ENCODE measurements at regions not wholly inside any gene's neighbourhood (a gene's known extent, or its start where the extent isn't known, plus 50 kb on each side); places are given as distances from the start of the nearest gene placed in this dataset.
"Not testable (repeated sequence)": the region's sequence is repeated elsewhere in the genome, so short reads cannot be mapped to it uniquely, and the experiment has no call there.

DNA sequence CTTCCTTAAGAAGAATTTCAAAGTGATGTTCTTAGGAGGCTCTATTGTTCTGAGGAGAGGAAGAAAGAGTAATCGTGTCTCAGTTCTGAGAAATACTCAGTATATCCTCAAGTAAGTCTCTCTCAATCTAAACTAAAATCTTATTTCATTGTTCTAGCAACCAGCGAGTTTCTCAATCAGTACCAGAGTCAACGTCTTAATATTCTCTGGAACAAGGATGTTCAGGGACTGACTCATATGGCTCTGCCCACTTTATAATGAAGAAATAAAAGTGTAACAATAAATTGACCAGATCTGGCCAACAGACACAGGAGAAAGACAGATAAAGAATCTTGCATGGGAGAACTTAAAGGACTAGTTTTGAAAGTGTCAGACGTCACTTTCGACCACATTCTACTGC lies 469.8 kb upstream of the FLRT2 start:
- Mint-ChIP-seq H3K27me3 (no peaks in the 10 kb centered on the region), H3K4me3 (no peak overlapping the region), H3K36me3 (no peaks in the 10 kb centered on the region), H3K27ac (no peak overlapping the region), H3K4me1 (no peaks in the 10 kb centered on the region), H3K9me3 (peaks cover 0 to 25% (median 8%) of the 10 kb centered on the region in 11 donors)
- no peaks in the 10 kb centered on the region for H3K27me3 ChIP-seq (ENCODE audit: control insufficient read depth in 2 of 2, insufficient read depth in 2 of 2, low read length in 2 of 2)
- CTCF ChIA-PET, result no interaction called here
- H3K9me3 ChIP-seq (ENCODE audit: control insufficient read depth in 2 of 3, low read length in 3 of 3), result no peaks in the 10 kb centered on the region
- DNase-seq (no peak), ATAC-seq (no peak)
- no peak overlapping the region for H3K4me3 ChIP-seq (ENCODE audit: low read length)
- POLR2A ChIA-PET, result no interaction called here
- no peak overlapping the region for H3K27ac ChIP-seq (ENCODE audit: low read depth, low read length)
- no peaks in the 10 kb centered on the region for H3K4me1 ChIP-seq (ENCODE audit: control insufficient read depth in 2 of 2, insufficient read depth in 2 of 2, low read length in 2 of 2)
- intact Hi-C loops (cut with micrococcal nuclease), result no loop called here
- H3K36me3 ChIP-seq (ENCODE audit: control insufficient read depth in 2 of 3, insufficient read depth in 3 of 3, low read length in 3 of 3), result no peaks in the 10 kb centered on the region

DNA sequence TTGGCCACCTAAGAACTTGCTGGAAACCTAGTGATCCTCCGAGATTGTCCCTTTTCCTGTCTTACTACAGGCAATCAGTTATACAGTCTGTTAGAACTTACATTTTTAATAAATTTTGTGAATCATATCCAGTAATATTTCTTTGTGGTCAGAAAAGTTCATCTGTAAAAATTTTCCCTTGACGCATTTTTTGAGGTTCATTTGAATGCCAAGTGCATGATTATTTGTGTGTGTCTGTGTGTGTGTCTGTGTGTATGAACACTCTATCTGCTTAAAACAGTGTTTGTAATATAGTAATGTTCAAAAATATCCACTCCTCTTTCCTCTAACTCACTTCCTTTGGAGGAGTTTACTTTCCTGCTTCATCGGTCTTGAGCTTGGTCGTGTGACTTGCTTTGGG lies 468.7 kb upstream of the FLRT2 start:
- H3K4me1 ChIP-seq (ENCODE audit: control insufficient read depth in 2 of 2, insufficient read depth in 2 of 2, low read length in 2 of 2), result no peaks in the 10 kb centered on the region
- H3K27me3 ChIP-seq (ENCODE audit: control insufficient read depth in 2 of 2, insufficient read depth in 2 of 2, low read length in 2 of 2), result no peaks in the 10 kb centered on the region
- Mint-ChIP-seq H3K27me3 (no peaks in the 10 kb centered on the region), H3K4me3 (no peak overlapping the region), H3K4me1 (no peaks in the 10 kb centered on the region), H3K36me3 (no peaks in the 10 kb centered on the region), H3K9me3 (peaks cover 0 to 19% (median 3%) of the 10 kb centered on the region in 11 donors), H3K27ac (no peak overlapping the region)
- ATAC-seq, result no peak
- H3K27ac ChIP-seq (ENCODE audit: low read depth, low read length), result no peak overlapping the region
- ChIA-PET POLR2A (interaction anchor here (0.6 kb wide), 1 partner anchor 700 kb away, joined by 4 read pairs; no protein-coding TSS in a partner anchor), CTCF (no interaction called here)
- H3K4me3 ChIP-seq (ENCODE audit: low read length), result no peak overlapping the region
- H3K9me3 ChIP-seq (ENCODE audit: control insufficient read depth in 2 of 3, low read length in 3 of 3), result no peaks in the 10 kb centered on the region
- H3K36me3 ChIP-seq (ENCODE audit: control insufficient read depth in 2 of 3, insufficient read depth in 3 of 3, low read length in 3 of 3), result no peaks in the 10 kb centered on the region
- no peak for DNase-seq
- intact Hi-C loops (cut with micrococcal nuclease), result no loop called here

DNA sequence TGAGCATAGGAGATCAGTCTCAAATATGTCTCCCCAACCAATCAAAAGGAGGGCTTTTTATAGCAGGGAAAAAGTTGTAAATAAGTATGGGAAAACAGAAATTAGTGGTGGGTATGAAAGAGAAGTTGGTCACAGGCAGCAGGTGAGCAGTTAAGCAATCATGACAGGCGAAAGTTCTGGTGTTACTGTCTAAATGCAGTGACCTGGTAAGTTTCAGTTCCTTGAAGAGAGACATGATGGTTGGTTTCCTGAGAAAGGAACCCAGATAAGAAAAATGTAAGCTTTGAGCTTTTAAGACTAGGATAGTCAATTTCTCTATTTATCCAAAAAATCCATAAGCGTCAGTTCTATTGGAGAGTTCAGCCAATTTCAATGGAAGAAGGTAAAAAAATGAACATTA lies 466.2 kb upstream of the FLRT2 start:
- ATAC-seq (no peak), DNase-seq (no peak)
- H3K9me3 Mint-ChIP-seq, result peaks cover 0 to 24% (median 3%) of the 10 kb centered on the region in 11 donors
- no peaks in the 10 kb centered on the region for H3K4me1 Mint-ChIP-seq
- Histone ChIP-seq H3K9me3 (ENCODE audit: control insufficient read depth in 2 of 3, low read length in 3 of 3) (no peaks in the 10 kb centered on the region), H3K27me3 (ENCODE audit: control insufficient read depth in 2 of 2, insufficient read depth in 2 of 2, low read length in 2 of 2) (no peaks in the 10 kb centered on the region), H3K4me3 (ENCODE audit: low read length) (no peak overlapping the region), H3K4me1 (ENCODE audit: control insufficient read depth in 2 of 2, insufficient read depth in 2 of 2, low read length in 2 of 2) (no peaks in the 10 kb centered on the region), H3K27ac (ENCODE audit: low read depth, low read length) (no peak overlapping the region), H3K36me3 (ENCODE audit: control insufficient read depth in 2 of 3, insufficient read depth in 3 of 3, low read length in 3 of 3) (no peaks in the 10 kb centered on the region)
- intact Hi-C loops (cut with micrococcal nuclease), result no loop called here
- POLR2A ChIA-PET, result no interaction called here
- CTCF ChIA-PET, result no interaction called here
- no peak overlapping the region for H3K27ac Mint-ChIP-seq
- H3K4me3 Mint-ChIP-seq, result no peak overlapping the region
- no peaks in the 10 kb centered on the region for H3K27me3 Mint-ChIP-seq
- no peaks in the 10 kb centered on the region for H3K36me3 Mint-ChIP-seq

DNA sequence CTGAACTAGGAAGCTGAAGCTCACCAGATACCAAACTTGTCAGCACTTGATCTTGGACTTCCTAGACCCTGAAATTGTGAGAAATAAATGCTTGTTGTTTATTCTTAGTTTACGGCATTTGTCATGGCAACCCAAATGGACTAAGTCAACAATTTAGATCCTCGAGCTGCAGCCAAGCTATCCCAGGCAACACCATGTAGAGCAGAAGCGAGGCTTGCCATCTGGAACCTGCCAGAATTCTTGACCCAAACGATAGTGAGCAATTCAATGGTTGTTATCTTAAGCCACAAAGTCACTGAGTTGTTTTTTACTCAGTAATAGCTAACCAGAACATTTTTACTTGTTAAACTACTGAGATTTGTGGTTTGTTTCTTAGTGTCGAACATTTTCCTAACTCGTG lies 458.5 kb upstream of the FLRT2 start:
- POLR2A ChIA-PET, result no interaction called here
- intact Hi-C loops (cut with micrococcal nuclease), result no loop called here
- H3K27me3 Mint-ChIP-seq, result no peaks in the 10 kb centered on the region
- peaks cover 0 to 4% (median 0%) of the 10 kb centered on the region in 5 donors for H3K36me3 Mint-ChIP-seq
- CTCF ChIA-PET, result no interaction called here
- H3K9me3 Mint-ChIP-seq, result peaks cover 0 to 9% (median 5%) of the 10 kb centered on the region in 11 donors
- H3K27ac ChIP-seq (ENCODE audit: low read depth, low read length), result no peak overlapping the region
- no peak for ATAC-seq
- no peak overlapping the region for H3K4me3 ChIP-seq (ENCODE audit: low read length)
- H3K4me1 ChIP-seq (ENCODE audit: control insufficient read depth in 2 of 2, insufficient read depth in 2 of 2, low read length in 2 of 2), result no peaks in the 10 kb centered on the region
- H3K4me3 Mint-ChIP-seq, result no peak overlapping the region
- H3K27me3 ChIP-seq (ENCODE audit: control insufficient read depth in 2 of 2, insufficient read depth in 2 of 2, low read length in 2 of 2), result no peaks in the 10 kb centered on the region
- H3K36me3 ChIP-seq (ENCODE audit: control insufficient read depth in 2 of 3, insufficient read depth in 3 of 3, low read length in 3 of 3), result no peaks in the 10 kb centered on the region
- no peak for DNase-seq
- H3K27ac Mint-ChIP-seq, result no peak overlapping the region
- H3K9me3 ChIP-seq (ENCODE audit: control insufficient read depth in 2 of 3, low read length in 3 of 3), result no peaks in the 10 kb centered on the region
- H3K4me1 Mint-ChIP-seq, result no peaks in the 10 kb centered on the region

DNA sequence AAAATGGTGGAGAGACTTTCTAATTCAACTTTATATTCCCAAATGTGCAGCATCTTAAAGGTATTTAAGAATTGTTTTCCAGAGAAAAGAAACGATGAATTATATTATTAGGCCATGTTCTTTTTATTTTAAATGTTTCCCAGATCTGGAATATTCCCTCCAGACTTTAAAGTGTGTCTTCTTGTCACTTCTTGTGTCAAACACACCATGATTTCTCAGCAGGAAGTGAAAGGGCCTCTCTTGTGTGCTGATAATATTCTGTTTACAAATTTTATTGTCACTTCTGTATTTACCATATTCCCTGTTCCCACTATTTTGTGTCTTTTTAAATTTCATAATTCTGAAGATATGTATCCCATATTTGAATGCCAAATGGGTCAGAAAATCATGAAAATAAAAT lies 455.0 kb upstream of the FLRT2 start:
- Mint-ChIP-seq H3K36me3 (peaks cover 0 to 4% (median 0%) of the 10 kb centered on the region in 5 donors), H3K27me3 (no peaks in the 10 kb centered on the region), H3K9me3 (peaks cover 0 to 8% (median 5%) of the 10 kb centered on the region in 11 donors), H3K27ac (no peak overlapping the region), H3K4me3 (no peak overlapping the region), H3K4me1 (no peaks in the 10 kb centered on the region)
- Histone ChIP-seq H3K4me3 (ENCODE audit: low read length) (no peak overlapping the region), H3K27me3 (ENCODE audit: control insufficient read depth in 2 of 2, insufficient read depth in 2 of 2, low read length in 2 of 2) (no peaks in the 10 kb centered on the region), H3K27ac (ENCODE audit: low read depth, low read length) (no peak overlapping the region), H3K4me1 (ENCODE audit: control insufficient read depth in 2 of 2, insufficient read depth in 2 of 2, low read length in 2 of 2) (no peaks in the 10 kb centered on the region), H3K9me3 (ENCODE audit: control insufficient read depth in 2 of 3, low read length in 3 of 3) (no peaks in the 10 kb centered on the region), H3K36me3 (ENCODE audit: control insufficient read depth in 2 of 3, insufficient read depth in 3 of 3, low read length in 3 of 3) (no peaks in the 10 kb centered on the region)
- ChIA-PET CTCF (no interaction called here), POLR2A (no interaction called here)
- DNase-seq (no peak), ATAC-seq (no peak)
- intact Hi-C loops (cut with micrococcal nuclease), result no loop called here

DNA sequence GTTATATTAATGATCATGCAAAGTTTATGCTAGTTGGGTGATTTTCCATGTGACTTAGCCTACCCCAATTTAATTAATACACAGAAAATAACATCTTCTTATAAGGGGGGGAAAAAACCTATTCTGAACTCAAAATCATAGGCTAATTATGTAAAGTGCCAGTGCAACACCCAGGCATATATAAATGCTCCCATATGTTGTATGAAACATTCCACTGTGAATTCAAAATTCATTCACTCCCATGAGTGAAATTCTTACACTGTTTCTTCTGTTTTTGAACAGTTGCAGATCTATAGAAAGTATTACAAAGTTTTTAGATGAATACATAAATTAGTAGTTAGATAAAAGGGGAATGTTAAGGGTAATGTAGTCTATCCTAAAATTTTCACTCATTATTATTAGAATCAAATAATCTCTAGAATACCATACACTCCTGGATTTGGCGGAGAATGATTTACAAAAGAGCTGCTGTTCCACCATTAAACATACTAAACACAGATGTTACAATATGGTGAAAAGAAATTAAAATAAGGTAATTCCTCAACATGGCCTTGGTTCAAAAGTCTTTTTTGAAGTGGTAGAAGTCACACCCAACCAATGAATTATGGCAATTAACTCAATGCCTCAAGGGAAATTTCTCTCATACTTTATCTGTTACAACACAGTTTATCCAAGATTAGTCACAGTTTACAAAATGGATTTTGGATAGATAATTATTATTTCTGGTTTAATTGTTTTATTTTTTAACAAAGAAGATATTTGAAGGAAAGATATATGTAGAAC lies 454.1 kb upstream of the FLRT2 start:
- no peaks in the 10 kb centered on the region for H3K27me3 ChIP-seq (ENCODE audit: control insufficient read depth in 2 of 2, insufficient read depth in 2 of 2, low read length in 2 of 2)
- CTCF ChIA-PET, result no interaction called here
- no peaks in the 10 kb centered on the region for H3K36me3 ChIP-seq (ENCODE audit: control insufficient read depth in 2 of 3, insufficient read depth in 3 of 3, low read length in 3 of 3)
- DNase-seq (no peak), ATAC-seq (no peak)
- no peaks in the 10 kb centered on the region for H3K4me1 ChIP-seq (ENCODE audit: control insufficient read depth in 2 of 2, insufficient read depth in 2 of 2, low read length in 2 of 2)
- no peak overlapping the region for H3K27ac Mint-ChIP-seq
- no peaks in the 10 kb centered on the region for H3K9me3 ChIP-seq (ENCODE audit: control insufficient read depth in 2 of 3, low read length in 3 of 3)
- intact Hi-C loops (cut with micrococcal nuclease), result no loop called here
- no peaks in the 10 kb centered on the region for H3K27me3 Mint-ChIP-seq
- no peaks in the 10 kb centered on the region for H3K4me1 Mint-ChIP-seq
- H3K27ac ChIP-seq (ENCODE audit: low read depth, low read length), result no peak overlapping the region
- peaks cover 0 to under 1% (median 0%) of the 10 kb centered on the region in 5 donors for H3K36me3 Mint-ChIP-seq
- H3K4me3 Mint-ChIP-seq, result no peak overlapping the region
- peaks cover 0 to 8% (median 5%) of the 10 kb centered on the region in 11 donors for H3K9me3 Mint-ChIP-seq
- H3K4me3 ChIP-seq (ENCODE audit: low read length), result no peak overlapping the region
- POLR2A ChIA-PET, result no interaction called here

DNA sequence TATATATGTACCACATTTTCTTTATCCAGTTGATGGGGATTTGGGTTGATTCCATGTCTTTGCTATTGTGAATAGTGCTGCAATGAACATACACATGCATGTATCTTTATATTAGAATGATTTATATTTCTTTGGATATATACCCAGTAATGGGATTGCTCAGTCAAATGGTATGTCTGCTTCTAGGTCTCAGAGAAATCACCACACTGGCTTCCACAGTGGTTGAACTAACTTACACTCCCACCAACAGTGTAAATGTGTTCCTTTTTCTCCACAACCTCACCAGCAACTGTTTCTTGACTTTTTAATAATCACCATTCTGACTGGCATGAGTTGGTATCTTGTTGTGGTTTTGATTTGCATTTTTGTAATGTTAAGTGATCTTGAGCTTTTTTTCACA lies 452.2 kb upstream of the FLRT2 start:
- POLR2A ChIA-PET; H3K4me1 Mint-ChIP-seq; H3K4me3 ChIP-seq (ENCODE audit: low read length); H3K27me3 Mint-ChIP-seq; H3K27me3 ChIP-seq (ENCODE audit: control insufficient read depth in 2 of 2, insufficient read depth in 2 of 2, low read length in 2 of 2); CTCF ChIA-PET; H3K9me3 ChIP-seq (ENCODE audit: control insufficient read depth in 2 of 3, low read length in 3 of 3); H3K27ac Mint-ChIP-seq; H3K36me3 ChIP-seq (ENCODE audit: control insufficient read depth in 2 of 3, insufficient read depth in 3 of 3, low read length in 3 of 3); H3K36me3 Mint-ChIP-seq; intact Hi-C loops (cut with micrococcal nuclease); ATAC-seq; H3K4me1 ChIP-seq (ENCODE audit: control insufficient read depth in 2 of 2, insufficient read depth in 2 of 2, low read length in 2 of 2); H3K27ac ChIP-seq (ENCODE audit: low read depth, low read length); DNase-seq; H3K4me3 Mint-ChIP-seq: not testable (repeated sequence)
- H3K9me3 Mint-ChIP-seq, result peaks cover 0 to 13% (median 5%) of the 10 kb centered on the region in 11 donors

Data from naive thymus-derived CD4-positive, alpha-beta T cell (primary cell).